ENCODE measurements at regions not wholly inside any gene's neighbourhood (a gene's known extent, or its start where the extent isn't known, plus 50 kb on each side); places are given as distances from the start of the nearest gene placed in this dataset.

DNA sequence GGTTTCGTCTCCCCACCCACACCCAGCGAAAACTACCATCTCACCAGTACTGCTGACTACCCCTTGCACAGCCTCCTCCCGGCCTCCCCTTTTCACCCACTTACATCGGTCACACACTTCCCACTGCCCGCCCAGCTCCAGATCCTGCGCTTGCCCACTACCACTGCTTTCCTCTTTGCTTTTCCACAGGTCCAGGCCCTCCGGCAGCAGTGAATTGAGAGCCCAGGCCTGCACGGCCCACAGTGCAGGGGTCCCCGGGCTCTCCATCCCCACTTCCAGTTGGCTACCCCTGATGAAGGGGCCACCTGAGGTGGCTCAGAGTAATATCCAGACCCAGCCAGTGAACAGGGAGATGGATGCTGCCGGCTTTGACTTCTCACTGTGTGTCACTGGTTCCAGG lies 120.2 kb upstream of the FSTL4 start:
- Histone ChIP-seq H3K27ac (no peak overlapping the region), H3K4me1 (no peaks in the 10 kb centered on the region), H3K9me3 (no peaks in the 10 kb centered on the region), H3K4me3 (no peak overlapping the region), H3K27me3 (no peaks in the 10 kb centered on the region), H3K36me3 (no peaks in the 10 kb centered on the region)
- no peak for DNase-seq (ENCODE audit: low spot score)
- TF ChIP-seq, protein P1, sequence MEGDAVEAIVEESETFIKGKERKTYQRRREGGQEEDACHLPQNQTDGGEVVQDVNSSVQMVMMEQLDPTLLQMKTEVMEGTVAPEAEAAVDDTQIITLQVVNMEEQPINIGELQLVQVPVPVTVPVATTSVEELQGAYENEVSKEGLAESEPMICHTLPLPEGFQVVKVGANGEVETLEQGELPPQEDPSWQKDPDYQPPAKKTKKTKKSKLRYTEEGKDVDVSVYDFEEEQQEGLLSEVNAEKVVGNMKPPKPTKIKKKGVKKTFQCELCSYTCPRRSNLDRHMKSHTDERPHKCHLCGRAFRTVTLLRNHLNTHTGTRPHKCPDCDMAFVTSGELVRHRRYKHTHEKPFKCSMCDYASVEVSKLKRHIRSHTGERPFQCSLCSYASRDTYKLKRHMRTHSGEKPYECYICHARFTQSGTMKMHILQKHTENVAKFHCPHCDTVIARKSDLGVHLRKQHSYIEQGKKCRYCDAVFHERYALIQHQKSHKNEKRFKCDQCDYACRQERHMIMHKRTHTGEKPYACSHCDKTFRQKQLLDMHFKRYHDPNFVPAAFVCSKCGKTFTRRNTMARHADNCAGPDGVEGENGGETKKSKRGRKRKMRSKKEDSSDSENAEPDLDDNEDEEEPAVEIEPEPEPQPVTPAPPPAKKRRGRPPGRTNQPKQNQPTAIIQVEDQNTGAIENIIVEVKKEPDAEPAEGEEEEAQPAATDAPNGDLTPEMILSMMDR (IDR thresholded peaks at IDR 0.05), result no peak

DNA sequence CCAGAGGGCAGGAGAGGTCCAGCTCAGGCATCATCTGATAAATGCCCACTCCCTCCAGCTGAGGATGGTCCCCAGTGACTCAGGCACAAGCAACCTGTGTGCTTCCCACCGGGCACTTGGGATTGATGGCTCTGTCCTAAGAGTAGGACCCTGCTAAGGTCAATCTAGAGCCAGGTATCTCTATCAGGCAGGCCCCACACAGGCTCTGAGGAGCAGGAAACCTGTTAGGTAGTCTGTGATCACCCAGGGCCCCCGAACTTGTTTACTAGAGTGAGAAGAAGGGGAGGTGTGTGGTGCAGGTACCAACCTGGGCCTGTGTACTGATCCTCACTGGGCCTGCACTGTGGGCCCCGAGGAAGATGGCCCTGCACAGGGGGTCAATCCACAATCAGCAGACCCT lies 119.6 kb upstream of the FSTL4 start:
- TF ChIP-seq, protein P1 (IDR thresholded peaks at IDR 0.05), result no peak

DNA sequence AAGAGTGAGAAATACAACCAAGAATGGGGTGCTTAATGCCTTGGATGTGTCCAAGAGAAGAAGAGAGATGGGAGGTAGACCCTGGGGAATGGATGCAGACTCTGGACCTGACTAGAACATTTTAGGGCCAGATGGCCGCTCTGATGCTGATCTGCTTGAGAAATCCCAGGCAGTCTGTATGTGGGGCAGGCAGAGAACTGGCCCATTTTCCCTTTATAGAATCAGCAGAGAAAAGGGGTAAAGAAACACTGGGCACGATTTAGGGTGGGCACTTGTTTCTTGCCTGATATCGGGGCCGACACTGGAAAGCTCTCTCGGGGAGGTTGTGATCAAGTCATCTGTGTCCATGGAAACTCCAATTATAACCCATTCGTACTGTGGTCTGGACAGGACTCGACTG lies 118.5 kb upstream of the FSTL4 start:
- no peak overlapping the region for H3K4me3 ChIP-seq
- H3K4me1 ChIP-seq, result no peaks in the 10 kb centered on the region
- no peak overlapping the region for H3K27ac ChIP-seq
- no peaks in the 10 kb centered on the region for H3K27me3 ChIP-seq
- H3K36me3 ChIP-seq, result no peaks in the 10 kb centered on the region
- peak; percentile 23 for DNase-seq (ENCODE audit: low spot score)
- no peaks in the 10 kb centered on the region for H3K9me3 ChIP-seq
- TF ChIP-seq, protein P1 (IDR thresholded peaks at IDR 0.05), result no peak

More for the DNA sequence above, 119.6 kb upstream of the FSTL4 start:
- Histone ChIP-seq H3K36me3 (no peaks in the 10 kb centered on the region), H3K27ac (no peak overlapping the region), H3K27me3 (no peaks in the 10 kb centered on the region), H3K4me1 (no peaks in the 10 kb centered on the region), H3K4me3 (no peak overlapping the region), H3K9me3 (no peaks in the 10 kb centered on the region)
- peak; percentile 38 for DNase-seq (ENCODE audit: low spot score)

DNA sequence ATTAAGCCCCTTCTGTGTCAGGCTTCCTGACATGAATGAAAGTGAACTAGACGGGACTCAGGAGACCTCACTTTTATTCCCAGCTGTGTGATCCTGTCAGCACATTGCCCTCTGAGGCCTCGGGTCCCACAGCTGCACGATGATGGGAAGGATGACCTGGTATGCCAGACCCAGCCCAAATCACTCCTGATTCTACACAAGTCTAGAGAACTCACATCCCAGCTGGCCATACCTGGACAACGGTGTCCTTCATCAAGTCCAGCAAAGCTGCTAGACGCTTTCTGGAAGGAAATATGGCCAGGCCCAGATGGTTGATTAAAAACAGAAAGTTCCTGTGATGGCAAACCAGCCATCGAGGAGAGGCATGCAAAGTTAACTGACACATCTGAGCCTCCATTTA lies 118.0 kb upstream of the FSTL4 start:
- Histone ChIP-seq H3K27me3 (no peaks in the 10 kb centered on the region), H3K4me3 (no peak overlapping the region), H3K36me3 (no peaks in the 10 kb centered on the region), H3K27ac (no peak overlapping the region), H3K4me1 (no peaks in the 10 kb centered on the region), H3K9me3 (no peaks in the 10 kb centered on the region)
- peak; percentile 36 for DNase-seq (ENCODE audit: low spot score)
- TF ChIP-seq, protein P1 (IDR thresholded peaks at IDR 0.05), result no peak

DNA sequence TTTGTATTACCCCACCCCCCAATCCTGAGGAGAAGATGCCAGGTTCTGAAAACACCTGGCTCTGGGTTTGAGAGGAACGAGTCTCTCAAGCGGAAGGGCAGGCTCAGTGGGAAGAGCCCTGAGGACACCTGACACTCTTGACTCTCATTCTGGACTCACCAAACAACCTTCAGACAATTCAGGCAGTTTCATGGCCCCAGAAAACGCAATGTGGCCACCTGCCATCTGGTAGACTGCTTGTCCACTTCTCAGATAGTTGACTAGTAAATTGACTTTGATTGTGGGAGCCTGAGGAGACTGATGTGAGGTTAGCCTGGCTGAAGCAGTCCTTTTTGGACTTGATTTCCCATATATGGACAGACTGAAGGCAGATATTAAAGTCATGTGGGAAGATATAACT lies 117.5 kb upstream of the FSTL4 start:
- TF ChIP-seq, protein P1 (IDR thresholded peaks at IDR 0.05), result no peak
- peak; percentile 16 for DNase-seq (ENCODE audit: low spot score)
- no peak overlapping the region for H3K27ac ChIP-seq
- no peak overlapping the region for H3K4me3 ChIP-seq
- no peaks in the 10 kb centered on the region for H3K36me3 ChIP-seq
- no peaks in the 10 kb centered on the region for H3K27me3 ChIP-seq
- no peaks in the 10 kb centered on the region for H3K4me1 ChIP-seq
- H3K9me3 ChIP-seq, result no peaks in the 10 kb centered on the region

DNA sequence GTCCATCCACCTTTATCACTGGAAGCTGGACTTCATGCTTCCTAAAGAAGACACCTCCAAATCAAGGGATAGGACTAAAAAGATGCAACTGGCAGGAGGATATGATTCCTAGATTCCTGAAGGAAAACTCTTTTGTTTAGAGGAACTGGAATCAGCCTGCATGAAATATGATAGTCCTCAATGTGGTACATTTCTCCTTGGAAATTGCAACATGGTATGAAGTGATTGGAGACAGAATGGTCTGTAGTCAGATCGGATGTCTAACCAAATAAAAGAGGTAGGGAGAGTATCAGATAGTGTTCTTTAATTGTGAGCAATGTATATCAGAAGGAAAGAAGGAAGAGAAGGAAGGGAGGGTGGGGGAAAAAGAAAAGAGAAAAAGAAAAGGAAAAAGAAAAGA lies 116.1 kb upstream of the FSTL4 start:
- Histone ChIP-seq H3K27ac (no peak overlapping the region), H3K36me3 (no peaks in the 10 kb centered on the region), H3K27me3 (no peaks in the 10 kb centered on the region), H3K4me3 (no peak overlapping the region), H3K4me1 (no peaks in the 10 kb centered on the region), H3K9me3 (no peaks in the 10 kb centered on the region)
- TF ChIP-seq, protein P1 (IDR thresholded peaks at IDR 0.05), result no peak
- DNase-seq (ENCODE audit: low spot score), result no peak

Data from right atrium auricular region (tissue), 2 donors.